HEK293 (cell line): ENCODE measurements at regions not wholly inside any gene's neighbourhood (a gene's known extent, or its start where the extent isn't known, plus 50 kb on each side); places are given as distances from the start of the nearest gene placed in this dataset.

Source experiments
- CTCF ChIA-PET: fragments of 350-600 bp; formaldehyde crosslinking; extraction: SDS; loops from one replicate; lab custom pipeline; 2021; ENCODE audit warnings: antibody characterized with exemption; lab: Yijun Ruan, JAX
- POLR2A ChIA-PET: fragments of 300-600 bp; formaldehyde crosslinking; extraction: SDS; loops from one replicate; lab custom pipeline; 2020; ENCODE audit warnings: antibody characterized with exemption, inconsistent platforms; lab: Yijun Ruan, JAX
- H3K27ac ChIP-seq: fragments of 200-500 bp; sonication (Bioruptor generic); 2 replicates; pipeline ENCODE4 v1.5.1; 2014; ENCODE audit warnings: low read depth, low read length, control low read depth, inconsistent platforms; ENCODE audit errors: extremely low read depth
- H3K36me3 ChIP-seq, 2 experiments: fragments of 200-500 bp in 1 of 2; sonication (Bioruptor generic) in 1 of 2; 1 replicate in 1 of 2; 2 replicates in 1 of 2; pipeline ENCODE4 v1.5.1; 2014 to 2017; ENCODE audit warnings: inconsistent platforms in 2 of 2, low read length in 2 of 2; ENCODE audit not compliant: control insufficient read depth in 2 of 2, insufficient read depth in 1 of 2
- H3K4me1 ChIP-seq: fragments of 200-500 bp; sonication (Bioruptor generic); 2 replicates; pipeline ENCODE4 v1.5.1; 2014; ENCODE audit warnings: mild to moderate bottlenecking, low read length, inconsistent platforms; ENCODE audit not compliant: control insufficient read depth, insufficient read depth
- H3K4me3 ChIP-seq: 2 replicates; pipeline ENCODE4 v1.5.1; 2011; ENCODE audit warnings: low read depth, mild to moderate bottlenecking, control low read depth, low read length, moderate library complexity
- H3K9me3 ChIP-seq: fragments of 200-500 bp; sonication (Bioruptor generic); 2 replicates; pipeline ENCODE4 v1.5.1; 2014; ENCODE audit warnings: low read depth, low read length, inconsistent platforms; ENCODE audit not compliant: control insufficient read depth, insufficient read depth
- TCF7L2 ChIP-seq: IDR thresholded peaks from 2 replicates; pipeline ENCODE4 v1.6.1; 2011; ENCODE audit warnings: low read depth, mild to moderate bottlenecking, inconsistent platforms, low read length, moderate library complexity, borderline replicate concordance
- WT1 ChIP-seq: fragments of 450-650 bp; formaldehyde crosslinking; IDR thresholded peaks from 2 replicates; pipeline ENCODE4 v1.5.1; 2016; ENCODE audit warnings: missing biosample characterization, missing genetic modification characterization
- ZFHX2 ChIP-seq: fragments of 450-650 bp; formaldehyde crosslinking; conservative IDR thresholded peaks from 2 replicates; pipeline ENCODE4 v1.5.1; 2016; ENCODE audit warnings: missing biosample characterization, missing genetic modification characterization
- ZFP3 ChIP-seq: fragments of 450-650 bp; formaldehyde crosslinking; IDR thresholded peaks from 2 replicates; pipeline ENCODE4 v1.5.1; 2016; ENCODE audit warnings: low read depth, missing biosample characterization, missing genetic modification characterization
- ZFP41 ChIP-seq: fragments of 450-650 bp; formaldehyde crosslinking; IDR thresholded peaks from 2 replicates; pipeline ENCODE4 v1.5.1; 2016; ENCODE audit warnings: missing biosample characterization, missing genetic modification characterization, borderline replicate concordance
- ZNF311 ChIP-seq: fragments of 450-650 bp; formaldehyde crosslinking; IDR thresholded peaks from 2 replicates; pipeline ENCODE4 v1.5.1; 2017; ENCODE audit warnings: missing biosample characterization, missing genetic modification characterization, borderline replicate concordance
- ZNF473 ChIP-seq: fragments of 450-650 bp; formaldehyde crosslinking; IDR thresholded peaks from 2 replicates; pipeline ENCODE4 v1.5.1; 2017; ENCODE audit warnings: missing biosample characterization, missing genetic modification characterization
- ZNF548 ChIP-seq: fragments of 450-650 bp; formaldehyde crosslinking; IDR thresholded peaks from 2 replicates; pipeline ENCODE4 v1.5.1; 2016; ENCODE audit warnings: missing biosample characterization, missing genetic modification characterization
- ZNF561 ChIP-seq: fragments of 450-650 bp; IDR thresholded peaks from 2 replicates; pipeline ENCODE4 v1.5.1; 2018; ENCODE audit warnings: missing biosample characterization, missing genetic modification characterization, borderline replicate concordance
- ZNF624 ChIP-seq: fragments of 450-650 bp; formaldehyde crosslinking; IDR thresholded peaks from 2 replicates; pipeline ENCODE4 v1.5.1; 2017; ENCODE audit warnings: missing biosample characterization, missing genetic modification characterization
- TF ChIP-seq, protein P1 (sequence below): fragments of 450-650 bp; formaldehyde crosslinking; IDR thresholded peaks from 2 replicates; pipeline ENCODE4 v1.5.1; 2016; ENCODE audit warnings: missing biosample characterization, missing genetic modification characterization
- TF ChIP-seq, protein P2 (sequence below): fragments of 450-650 bp; formaldehyde crosslinking; IDR thresholded peaks from 2 replicates; pipeline ENCODE4 v1.5.1; 2016; ENCODE audit warnings: missing biosample characterization, missing genetic modification characterization, low read depth
- TF ChIP-seq, protein P3 (sequence below): fragments of 450-650 bp; formaldehyde crosslinking; IDR thresholded peaks from 2 replicates; pipeline ENCODE4 v1.5.1; 2016; ENCODE audit warnings: missing biosample characterization, missing genetic modification characterization
- TF ChIP-seq, protein P4 (sequence below): fragments of 450-650 bp; formaldehyde crosslinking; optimal IDR thresholded peaks from 2 replicates; pipeline ENCODE3; 2016; ENCODE audit warnings: missing biosample characterization, mild to moderate bottlenecking, missing genetic modification characterization
- TF ChIP-seq, protein P5 (sequence below): fragments of 450-650 bp; formaldehyde crosslinking; IDR thresholded peaks from 2 replicates; pipeline ENCODE4 v1.5.1; 2016; ENCODE audit warnings: missing biosample characterization, missing genetic modification characterization
- TF ChIP-seq, protein P6 (sequence below): fragments of 450-650 bp; formaldehyde crosslinking; IDR thresholded peaks from 2 replicates; pipeline ENCODE4 v1.5.1; 2017; ENCODE audit warnings: missing biosample characterization, missing genetic modification characterization

DNA sequence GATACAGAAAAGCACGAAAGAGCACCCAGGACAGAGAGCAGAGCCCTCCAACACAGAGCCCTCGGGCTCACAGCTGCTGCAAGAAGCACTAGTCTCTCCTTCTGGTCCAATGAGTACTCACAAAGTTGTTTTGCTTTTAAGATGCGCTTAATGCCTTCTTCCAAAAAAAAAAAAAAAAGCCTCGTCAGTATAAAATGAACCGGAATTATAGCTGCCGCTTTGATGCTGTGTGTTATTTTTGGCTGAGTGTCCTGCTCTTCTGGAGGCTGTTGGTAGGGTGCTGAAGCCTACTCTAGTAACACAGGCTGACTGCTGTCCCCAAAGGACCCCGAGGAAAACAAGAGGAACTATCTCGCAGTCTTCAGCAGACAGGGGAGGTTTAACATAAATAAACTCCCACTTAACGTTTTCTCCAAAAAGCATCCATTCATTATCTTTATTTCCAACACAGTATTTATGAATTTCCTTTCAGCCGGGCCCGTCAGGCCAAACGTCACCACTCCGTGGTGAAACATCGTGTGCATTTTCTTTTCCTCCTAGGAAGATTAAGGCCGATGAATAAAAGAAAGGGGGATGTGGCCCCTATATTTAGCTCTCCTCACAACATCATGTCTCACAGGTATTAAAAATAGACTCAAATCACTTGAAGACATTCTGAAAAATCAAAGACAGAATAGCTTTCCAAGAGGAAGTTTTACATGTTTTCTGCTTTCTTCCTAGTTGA, 213.7 kb upstream of the PPARGC1A start (continued):
- TF ChIP-seq, protein P1, sequence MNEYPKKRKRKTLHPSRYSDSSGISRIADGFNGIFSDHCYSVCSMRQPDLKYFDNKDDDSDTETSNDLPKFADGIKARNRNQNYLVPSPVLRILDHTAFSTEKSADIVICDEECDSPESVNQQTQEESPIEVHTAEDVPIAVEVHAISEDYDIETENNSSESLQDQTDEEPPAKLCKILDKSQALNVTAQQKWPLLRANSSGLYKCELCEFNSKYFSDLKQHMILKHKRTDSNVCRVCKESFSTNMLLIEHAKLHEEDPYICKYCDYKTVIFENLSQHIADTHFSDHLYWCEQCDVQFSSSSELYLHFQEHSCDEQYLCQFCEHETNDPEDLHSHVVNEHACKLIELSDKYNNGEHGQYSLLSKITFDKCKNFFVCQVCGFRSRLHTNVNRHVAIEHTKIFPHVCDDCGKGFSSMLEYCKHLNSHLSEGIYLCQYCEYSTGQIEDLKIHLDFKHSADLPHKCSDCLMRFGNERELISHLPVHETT (tag by site-specific recombination), result no peak
- TF ChIP-seq, protein P2, sequence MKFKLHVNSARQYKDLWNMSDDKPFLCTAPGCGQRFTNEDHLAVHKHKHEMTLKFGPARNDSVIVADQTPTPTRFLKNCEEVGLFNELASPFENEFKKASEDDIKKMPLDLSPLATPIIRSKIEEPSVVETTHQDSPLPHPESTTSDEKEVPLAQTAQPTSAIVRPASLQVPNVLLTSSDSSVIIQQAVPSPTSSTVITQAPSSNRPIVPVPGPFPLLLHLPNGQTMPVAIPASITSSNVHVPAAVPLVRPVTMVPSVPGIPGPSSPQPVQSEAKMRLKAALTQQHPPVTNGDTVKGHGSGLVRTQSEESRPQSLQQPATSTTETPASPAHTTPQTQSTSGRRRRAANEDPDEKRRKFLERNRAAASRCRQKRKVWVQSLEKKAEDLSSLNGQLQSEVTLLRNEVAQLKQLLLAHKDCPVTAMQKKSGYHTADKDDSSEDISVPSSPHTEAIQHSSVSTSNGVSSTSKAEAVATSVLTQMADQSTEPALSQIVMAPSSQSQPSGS (tag by site-specific recombination), result no peak
- TF ChIP-seq, protein P3, sequence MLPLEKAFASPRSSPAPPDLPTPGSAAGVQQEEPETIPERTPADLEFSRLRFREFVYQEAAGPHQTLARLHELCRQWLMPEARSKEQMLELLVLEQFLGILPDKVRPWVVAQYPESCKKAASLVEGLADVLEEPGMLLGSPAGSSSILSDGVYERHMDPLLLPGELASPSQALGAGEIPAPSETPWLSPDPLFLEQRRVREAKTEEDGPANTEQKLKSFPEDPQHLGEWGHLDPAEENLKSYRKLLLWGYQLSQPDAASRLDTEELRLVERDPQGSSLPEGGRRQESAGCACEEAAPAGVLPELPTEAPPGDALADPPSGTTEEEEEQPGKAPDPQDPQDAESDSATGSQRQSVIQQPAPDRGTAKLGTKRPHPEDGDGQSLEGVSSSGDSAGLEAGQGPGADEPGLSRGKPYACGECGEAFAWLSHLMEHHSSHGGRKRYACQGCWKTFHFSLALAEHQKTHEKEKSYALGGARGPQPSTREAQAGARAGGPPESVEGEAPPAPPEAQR (tag by site-specific recombination), result no peak
- no peak for TF ChIP-seq ZNF624 (tag by site-specific recombination)
- TF ChIP-seq, protein P4, sequence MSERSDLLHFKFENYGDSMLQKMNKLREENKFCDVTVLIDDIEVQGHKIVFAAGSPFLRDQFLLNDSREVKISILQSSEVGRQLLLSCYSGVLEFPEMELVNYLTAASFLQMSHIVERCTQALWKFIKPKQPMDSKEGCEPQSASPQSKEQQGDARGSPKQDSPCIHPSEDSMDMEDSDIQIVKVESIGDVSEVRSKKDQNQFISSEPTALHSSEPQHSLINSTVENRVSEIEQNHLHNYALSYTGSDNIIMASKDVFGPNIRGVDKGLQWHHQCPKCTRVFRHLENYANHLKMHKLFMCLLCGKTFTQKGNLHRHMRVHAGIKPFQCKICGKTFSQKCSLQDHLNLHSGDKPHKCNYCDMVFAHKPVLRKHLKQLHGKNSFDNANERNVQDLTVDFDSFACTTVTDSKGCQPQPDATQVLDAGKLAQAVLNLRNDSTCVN (tag by site-specific recombination), result no peak
- TF ChIP-seq TCF7L2, result peak; percentile 70; the same call in 1 of the 2 replicates
- TF ChIP-seq ZFP3, result no peak
- no peak for TF ChIP-seq ZNF311 (tag by site-specific recombination)
- TF ChIP-seq ZNF561 (tag by site-specific recombination), result 0 out of 2 replicates have a peak, but pooled peaks have one; percentile 42
- TF ChIP-seq ZNF548, result no peak
- no peak for TF ChIP-seq ZNF473 (tag by site-specific recombination)
- peak; percentile 70 for TF ChIP-seq WT1 (tag by site-specific recombination)
- TF ChIP-seq, protein P5, sequence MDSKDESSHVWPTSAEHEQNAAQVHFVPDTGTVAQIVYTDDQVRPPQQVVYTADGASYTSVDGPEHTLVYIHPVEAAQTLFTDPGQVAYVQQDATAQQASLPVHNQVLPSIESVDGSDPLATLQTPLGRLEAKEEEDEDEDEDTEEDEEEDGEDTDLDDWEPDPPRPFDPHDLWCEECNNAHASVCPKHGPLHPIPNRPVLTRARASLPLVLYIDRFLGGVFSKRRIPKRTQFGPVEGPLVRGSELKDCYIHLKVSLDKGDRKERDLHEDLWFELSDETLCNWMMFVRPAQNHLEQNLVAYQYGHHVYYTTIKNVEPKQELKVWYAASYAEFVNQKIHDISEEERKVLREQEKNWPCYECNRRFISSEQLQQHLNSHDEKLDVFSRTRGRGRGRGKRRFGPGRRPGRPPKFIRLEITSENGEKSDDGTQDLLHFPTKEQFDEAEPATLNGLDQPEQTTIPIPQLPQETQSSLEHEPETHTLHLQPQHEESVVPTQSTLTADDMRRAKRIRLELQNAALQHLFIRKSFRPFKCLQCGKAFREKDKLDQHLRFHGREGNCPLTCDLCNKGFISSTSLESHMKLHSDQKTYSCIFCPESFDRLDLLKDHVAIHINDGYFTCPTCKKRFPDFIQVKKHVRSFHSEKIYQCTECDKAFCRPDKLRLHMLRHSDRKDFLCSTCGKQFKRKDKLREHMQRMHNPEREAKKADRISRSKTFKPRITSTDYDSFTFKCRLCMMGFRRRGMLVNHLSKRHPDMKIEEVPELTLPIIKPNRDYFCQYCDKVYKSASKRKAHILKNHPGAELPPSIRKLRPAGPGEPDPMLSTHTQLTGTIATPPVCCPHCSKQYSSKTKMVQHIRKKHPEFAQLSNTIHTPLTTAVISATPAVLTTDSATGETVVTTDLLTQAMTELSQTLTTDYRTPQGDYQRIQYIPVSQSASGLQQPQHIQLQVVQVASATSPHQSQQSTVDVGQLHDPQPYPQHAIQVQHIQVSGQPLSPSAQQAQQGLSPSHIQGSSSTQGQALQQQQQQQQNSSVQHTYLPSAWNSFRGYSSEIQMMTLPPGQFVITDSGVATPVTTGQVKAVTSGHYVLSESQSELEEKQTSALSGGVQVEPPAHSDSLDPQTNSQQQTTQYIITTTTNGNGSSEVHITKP (tag by site-specific recombination), result no peak
- TF ChIP-seq, protein P6, sequence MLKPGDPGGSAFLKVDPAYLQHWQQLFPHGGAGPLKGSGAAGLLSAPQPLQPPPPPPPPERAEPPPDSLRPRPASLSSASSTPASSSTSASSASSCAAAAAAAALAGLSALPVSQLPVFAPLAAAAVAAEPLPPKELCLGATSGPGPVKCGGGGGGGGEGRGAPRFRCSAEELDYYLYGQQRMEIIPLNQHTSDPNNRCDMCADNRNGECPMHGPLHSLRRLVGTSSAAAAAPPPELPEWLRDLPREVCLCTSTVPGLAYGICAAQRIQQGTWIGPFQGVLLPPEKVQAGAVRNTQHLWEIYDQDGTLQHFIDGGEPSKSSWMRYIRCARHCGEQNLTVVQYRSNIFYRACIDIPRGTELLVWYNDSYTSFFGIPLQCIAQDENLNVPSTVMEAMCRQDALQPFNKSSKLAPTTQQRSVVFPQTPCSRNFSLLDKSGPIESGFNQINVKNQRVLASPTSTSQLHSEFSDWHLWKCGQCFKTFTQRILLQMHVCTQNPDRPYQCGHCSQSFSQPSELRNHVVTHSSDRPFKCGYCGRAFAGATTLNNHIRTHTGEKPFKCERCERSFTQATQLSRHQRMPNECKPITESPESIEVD, result peak; percentile 57

GRCh38 chr4:24102621-24103020, 212.8 kb upstream of the PPARGC1A start:
- Histone ChIP-seq H3K4me3 (no peak overlapping the region), H3K9me3 (no peaks in the 10 kb centered on the region), H3K36me3 (no peaks in the 10 kb centered on the region), H3K4me1 (peaks cover 6% of the 10 kb centered on the region), H3K27ac (no peak overlapping the region)
- CTCF ChIA-PET, result no interaction called here
- TF ChIP-seq ZFHX2 (tag by site-specific recombination) (peak; percentile 35), ZFP41 (tag by site-specific recombination) (no peak)
- POLR2A ChIA-PET, result no interaction called here
